Fibroblast of villous mesenchyme (primary cell): ENCODE measurements at regions not wholly inside any gene's neighbourhood (a gene's known extent, or its start where the extent isn't known, plus 50 kb on each side); places are given as distances from the start of the nearest gene placed in this dataset.
A peak's percentile ranks its signal among the peaks of the same experiment; 100 is the strongest.

ENCODE experiments used
- DNase-seq: peaks from one replicate; pipeline ENCODE4 v3.0.0-alpha.2; 2010; ENCODE audit warnings: low read depth
- H3K4me3 ChIP-seq: 2 replicates; pipeline ENCODE4 v1.5.1; 2011; ENCODE audit warnings: low read depth, mild to moderate bottlenecking, low read length
- CTCF ChIP-seq: IDR thresholded peaks from 2 replicates; pipeline ENCODE4 v1.5.1; 2012; ENCODE audit warnings: low read depth, mild to moderate bottlenecking, low read length; ENCODE audit not compliant: insufficient read depth

GRCh38 chr1:115210302-115210711 is 121.0 kb upstream of the TSPAN2 start:
- TF ChIP-seq CTCF = no peak
- DNase-seq = peak; percentile 42

GRCh38 chr1:115204513-115204912 is 115.2 kb upstream of the TSPAN2 start:
- DNase-seq = peak; percentile 74

More at GRCh38 chr1:115210302-115210711, 121.0 kb upstream of the TSPAN2 start:
- H3K4me3 ChIP-seq = no peak overlapping the region

DNA sequence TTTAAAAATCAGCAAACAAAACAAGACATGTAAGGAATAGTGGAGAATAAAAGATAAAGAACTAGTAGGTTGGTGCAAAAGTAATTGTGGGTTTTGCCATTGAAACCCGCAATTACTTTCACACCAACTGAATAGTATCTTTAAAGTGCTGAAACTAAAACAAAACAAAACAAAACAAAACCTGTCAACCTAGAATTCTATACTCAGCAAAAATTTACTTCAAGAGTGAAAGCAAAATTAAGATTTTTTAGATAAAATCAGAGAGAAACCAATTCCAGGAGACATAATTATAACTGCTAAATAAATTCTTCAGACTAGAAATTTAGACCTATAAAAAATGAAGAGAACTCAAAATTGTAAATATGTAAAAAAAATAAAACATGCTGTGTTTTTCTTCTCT is 114.0 kb upstream of the TSPAN2 start:
- no peak overlapping the region for H3K4me3 ChIP-seq
- no peak for DNase-seq
- no peak for TF ChIP-seq CTCF

More at GRCh38 chr1:115204513-115204912, 115.2 kb upstream of the TSPAN2 start:
- H3K4me3 ChIP-seq = no peak overlapping the region
- TF ChIP-seq CTCF = no peak

DNA sequence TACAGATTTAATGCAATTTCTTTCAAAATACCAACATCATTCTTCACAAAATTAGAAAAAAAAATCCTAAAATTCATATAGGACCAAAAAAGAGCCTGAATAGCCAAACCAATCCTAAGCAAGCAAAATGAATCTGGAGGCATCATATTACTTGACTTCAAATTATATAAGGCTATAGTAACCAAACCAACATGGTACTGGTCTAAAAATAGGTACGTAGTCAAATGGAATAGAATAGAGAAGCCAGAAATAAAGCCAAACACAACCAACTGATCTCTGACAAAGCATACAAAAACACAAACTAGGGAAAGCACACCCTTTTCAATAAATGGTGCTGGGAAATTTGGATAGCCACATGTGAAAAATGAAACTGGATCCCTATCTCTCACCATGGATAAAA is 112.3 kb upstream of the TSPAN2 start:
- no peak overlapping the region for H3K4me3 ChIP-seq
- no peak for DNase-seq
- TF ChIP-seq CTCF = no peak

DNA sequence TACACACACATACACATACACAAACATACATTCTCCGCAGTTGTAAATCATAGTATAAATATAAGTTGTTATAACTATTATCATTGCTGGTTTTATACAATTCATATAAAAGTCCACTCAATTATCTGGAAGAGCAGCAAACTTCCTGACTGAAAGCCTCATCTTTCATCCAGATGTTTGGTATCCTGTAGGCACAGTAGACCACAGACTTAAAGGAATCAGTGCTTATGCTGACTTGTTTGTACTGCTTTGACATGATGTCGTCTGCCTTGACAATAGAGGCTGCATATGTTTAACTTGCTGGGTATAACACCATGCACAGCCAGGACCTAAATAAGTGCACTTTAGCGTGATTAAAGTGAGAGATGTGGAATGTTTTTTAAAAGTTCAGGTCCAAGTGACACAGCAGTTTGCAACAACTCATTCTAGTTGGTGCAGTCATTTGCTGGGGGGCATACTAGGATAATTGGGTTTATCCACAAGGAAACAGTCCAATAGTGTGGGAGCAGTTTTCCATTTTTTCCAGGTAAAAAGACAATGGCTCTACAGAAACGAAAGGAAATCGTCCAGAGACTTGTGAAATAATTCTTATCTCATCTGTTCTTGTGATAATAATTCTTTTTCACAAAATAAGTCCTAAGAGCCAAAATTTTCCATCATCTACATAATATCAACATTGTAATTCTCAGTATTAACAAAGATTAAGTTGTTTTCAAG is 110.3 kb upstream of the TSPAN2 start:
- TF ChIP-seq CTCF = no peak

GRCh38 chr1:115198938-115199337 is 109.6 kb upstream of the TSPAN2 start:
- DNase-seq = peak; percentile 73
- TF ChIP-seq CTCF = no peak
- no peak overlapping the region for H3K4me3 ChIP-seq

More for the DNA sequence above, 110.3 kb upstream of the TSPAN2 start:
- DNase-seq = peak; percentile 58
- no peak overlapping the region for H3K4me3 ChIP-seq

DNA sequence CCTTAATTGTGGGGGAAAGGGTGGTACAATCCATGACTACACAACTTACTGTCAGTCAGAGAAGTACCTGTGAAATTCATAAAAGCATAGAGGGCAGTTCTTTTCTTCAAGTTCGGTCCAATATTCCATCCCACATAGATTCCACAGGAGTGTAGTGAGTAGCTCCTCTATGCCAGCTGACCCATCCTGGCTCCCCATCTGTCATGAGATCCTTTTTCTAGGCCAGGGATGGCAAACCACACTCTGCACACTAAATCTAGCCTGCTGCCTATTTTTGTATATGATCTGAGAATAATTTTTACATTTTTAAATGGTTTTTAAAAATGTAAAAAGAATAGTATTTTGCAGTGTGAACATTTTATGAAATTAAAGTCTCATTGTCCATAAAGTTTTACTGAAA is 107.0 kb upstream of the TSPAN2 start:
- H3K4me3 ChIP-seq = no peak overlapping the region
- DNase-seq = no peak
- TF ChIP-seq CTCF = no peak
